ENCODE measurements at regions not wholly inside any gene's neighbourhood (a gene's known extent, or its start where the extent isn't known, plus 50 kb on each side); places are given as distances from the start of the nearest gene placed in this dataset.
A peak's percentile ranks its signal among the peaks of the same experiment; 100 is the strongest.

- no peaks in the 10 kb centered on the region for H3K36me3 ChIP-seq (ENCODE audit: control insufficient read depth, insufficient read depth, low read length)
- 69% methylated on average over 4 of the region's 5 CpGs for WGBS (ENCODE audit: insufficient coverage)
- H3K27me3 ChIP-seq (ENCODE audit: control insufficient read depth, insufficient read depth, low read length): no peaks in the 10 kb centered on the region
- Mint-ChIP-seq H3K4me3 (no peak overlapping the region), H3K36me3 (no peaks in the 10 kb centered on the region), H3K4me1 (peaks cover 0 to 8% of the 10 kb centered on the region in 2 donors), H3K9me3 (no peaks in the 10 kb centered on the region), H3K27ac (no peak overlapping the region), H3K27me3 (ENCODE audit: low read depth in 2 of 2) (peaks cover 2 to 11% of the 10 kb centered on the region in 2 donors)
- intact Hi-C loops (cut with micrococcal nuclease): no loop called here
- no peak overlapping the region for H3K4me3 ChIP-seq (ENCODE audit: low read length)
- no peaks in the 10 kb centered on the region for H3K4me1 ChIP-seq (ENCODE audit: control insufficient read depth, insufficient read depth, low read length)
- TF ChIP-seq CTCF (IDR thresholded peaks at IDR 0.05): no peak
- no peaks in the 10 kb centered on the region for H3K9me3 ChIP-seq (ENCODE audit: control insufficient read depth, insufficient read depth, low read length)
- no peak for DNase-seq
- no peak for ATAC-seq
- no peak overlapping the region for H3K27ac ChIP-seq (ENCODE audit: low read length)
Observed at GRCh38 chr1:157439302-157439954, 112.9 kb downstream of the FCRL5 start.

GRCh38 chr1:157438613-157439012, 113.7 kb downstream of the FCRL5 start:
- no peaks in the 10 kb centered on the region for H3K9me3 Mint-ChIP-seq
- H3K9me3 ChIP-seq (ENCODE audit: control insufficient read depth, insufficient read depth, low read length): no peaks in the 10 kb centered on the region
- no peaks in the 10 kb centered on the region for H3K4me1 ChIP-seq (ENCODE audit: control insufficient read depth, insufficient read depth, low read length)
- H3K27ac ChIP-seq (ENCODE audit: low read length): no peak overlapping the region
- no peaks in the 10 kb centered on the region for H3K27me3 ChIP-seq (ENCODE audit: control insufficient read depth, insufficient read depth, low read length)
- H3K4me3 Mint-ChIP-seq: no peak overlapping the region
- no peak for TF ChIP-seq CTCF (IDR thresholded peaks at IDR 0.05)
- ATAC-seq (no peak), DNase-seq (no peak)
- H3K27me3 Mint-ChIP-seq (ENCODE audit: low read depth in 2 of 2): peaks cover 6 to 19% of the 10 kb centered on the region in 2 donors
- no peak overlapping the region for H3K4me3 ChIP-seq (ENCODE audit: low read length)
- intact Hi-C loops (cut with micrococcal nuclease): no loop called here
- no peaks in the 10 kb centered on the region for H3K36me3 Mint-ChIP-seq
- no peak overlapping the region for H3K27ac Mint-ChIP-seq
- no peaks in the 10 kb centered on the region for H3K36me3 ChIP-seq (ENCODE audit: control insufficient read depth, insufficient read depth, low read length)
- H3K4me1 Mint-ChIP-seq: peaks cover 0 to 8% of the 10 kb centered on the region in 2 donors

- no peak for DNase-seq
- Histone ChIP-seq H3K4me3 (ENCODE audit: low read length) (no peak overlapping the region), H3K9me3 (ENCODE audit: control insufficient read depth, insufficient read depth, low read length) (no peaks in the 10 kb centered on the region), H3K4me1 (ENCODE audit: control insufficient read depth, insufficient read depth, low read length) (no peaks in the 10 kb centered on the region), H3K36me3 (ENCODE audit: control insufficient read depth, insufficient read depth, low read length) (no peaks in the 10 kb centered on the region), H3K27ac (ENCODE audit: low read length) (no peak overlapping the region), H3K27me3 (ENCODE audit: control insufficient read depth, insufficient read depth, low read length) (no peaks in the 10 kb centered on the region)
- Mint-ChIP-seq H3K36me3 (no peaks in the 10 kb centered on the region), H3K27ac (no peak overlapping the region), H3K4me1 (peaks cover 0 to 8% of the 10 kb centered on the region in 2 donors), H3K27me3 (ENCODE audit: low read depth in 2 of 2) (peaks cover 6 to 23% of the 10 kb centered on the region in 2 donors), H3K4me3 (no peak overlapping the region), H3K9me3 (no peaks in the 10 kb centered on the region)
- no CpG with 5 or more reads among the region's 1 CpG for WGBS (ENCODE audit: insufficient coverage)
- intact Hi-C loops (cut with micrococcal nuclease): no loop called here
- no peak for ATAC-seq
- no peak for TF ChIP-seq CTCF (IDR thresholded peaks at IDR 0.05)
Observed at GRCh38 chr1:157438146-157438545, 114.2 kb downstream of the FCRL5 start.

- Histone ChIP-seq H3K4me1 (ENCODE audit: control insufficient read depth, insufficient read depth, low read length) (no peaks in the 10 kb centered on the region), H3K36me3 (ENCODE audit: control insufficient read depth, insufficient read depth, low read length) (no peaks in the 10 kb centered on the region), H3K27me3 (ENCODE audit: control insufficient read depth, insufficient read depth, low read length) (no peaks in the 10 kb centered on the region), H3K9me3 (ENCODE audit: control insufficient read depth, insufficient read depth, low read length) (no peaks in the 10 kb centered on the region), H3K4me3 (ENCODE audit: low read length) (no peak overlapping the region), H3K27ac (ENCODE audit: low read length) (no peak overlapping the region)
- Mint-ChIP-seq H3K4me3 (no peak overlapping the region), H3K36me3 (no peaks in the 10 kb centered on the region), H3K9me3 (no peaks in the 10 kb centered on the region), H3K27ac (no peak overlapping the region), H3K27me3 (ENCODE audit: low read depth in 2 of 2) (peaks cover 6 to 23% of the 10 kb centered on the region in 2 donors), H3K4me1 (peaks cover 0 to 8% of the 10 kb centered on the region in 2 donors)
- 90% methylated on average over 4 of the region's 4 CpGs for WGBS (ENCODE audit: insufficient coverage)
- DNase-seq (no peak), ATAC-seq (peak in 1 of 3 donors; percentile 7)
- no peak for TF ChIP-seq CTCF (IDR thresholded peaks at IDR 0.05)
- intact Hi-C loops (cut with micrococcal nuclease): no loop called here
Observed at GRCh38 chr1:157437296-157437695, 115.0 kb downstream of the FCRL5 start.
